Ecto neural progenitor cell (in vitro differentiated cells): ENCODE measurements at regions not wholly inside any gene's neighbourhood (a gene's known extent, or its start where the extent isn't known, plus 50 kb on each side); places are given as distances from the start of the nearest gene placed in this dataset.
"Not testable (repeated sequence)": the region's sequence is repeated elsewhere in the genome, so short reads cannot be mapped to it uniquely, and the experiment has no call there.

ENCODE experiments used
- DNase-seq: peaks from one replicate; pipeline ENCODE4 v3.0.0-alpha.2; 2018; ENCODE audit warnings: low spot score

DNA sequence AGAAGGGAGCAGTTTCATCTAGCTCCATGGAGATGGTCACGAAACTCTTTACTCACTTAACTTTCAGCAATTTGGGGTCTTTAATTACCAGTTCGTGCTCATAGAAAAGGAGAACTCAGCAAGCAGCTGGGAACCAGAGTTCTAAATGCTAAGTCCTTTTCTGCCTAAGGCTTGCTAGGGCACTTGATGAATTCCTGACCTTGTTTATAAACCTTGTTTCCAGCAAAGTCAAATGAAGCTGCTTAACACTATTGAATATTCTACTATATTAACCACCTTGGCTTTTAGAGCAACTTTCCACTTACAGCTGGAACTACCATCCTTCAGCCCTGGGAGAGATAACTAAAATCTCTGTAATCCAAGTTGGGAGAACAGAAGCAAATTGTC is 79.5 kb upstream of the TSC22D2 start:
- no peak for DNase-seq

DNA sequence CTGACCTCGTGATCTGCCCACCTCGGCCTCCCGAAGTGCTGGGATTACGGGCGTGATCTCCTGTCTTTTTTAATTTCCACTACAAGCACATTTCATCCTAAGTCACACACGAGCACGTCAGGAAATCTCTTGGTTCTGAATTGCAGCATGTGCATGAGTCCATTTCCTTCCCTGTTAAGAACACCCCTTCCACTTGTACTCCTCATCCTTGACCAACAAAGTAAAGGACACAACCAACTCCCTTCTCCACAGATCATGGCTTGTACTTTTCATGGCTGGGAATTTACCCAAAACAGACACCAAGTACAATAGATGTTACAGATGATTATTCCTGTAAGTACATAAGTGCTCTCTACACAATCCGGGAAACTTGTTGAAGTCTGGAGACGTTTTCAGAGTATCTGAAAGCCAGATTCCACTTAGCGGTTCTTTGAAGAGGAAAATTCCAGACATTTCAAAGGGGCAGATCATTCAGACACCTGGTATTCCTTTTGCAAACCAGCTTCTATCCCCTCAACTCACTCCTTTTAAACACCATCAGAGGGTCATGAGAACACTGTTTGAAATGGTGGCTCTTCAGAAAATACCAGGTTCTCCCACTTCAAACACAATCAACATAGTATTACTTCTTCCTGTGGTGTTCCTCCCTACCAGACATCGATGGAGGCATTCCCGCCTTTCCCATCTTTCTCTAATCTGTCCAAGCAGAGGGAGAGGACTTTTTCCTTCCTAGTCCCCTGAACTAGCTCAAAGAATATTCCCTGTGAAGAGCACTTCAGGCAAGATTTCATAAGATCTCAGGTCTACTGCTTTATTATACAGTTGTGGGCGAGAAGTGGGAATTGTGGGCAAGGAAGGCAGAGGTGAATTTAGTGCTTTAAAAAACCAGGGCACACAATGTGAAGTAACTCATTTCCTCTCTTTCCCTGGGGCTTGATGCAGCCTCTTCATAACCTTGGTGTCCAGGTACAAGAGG is 80.1 kb upstream of the TSC22D2 start:
- DNase-seq, result no peak

DNA sequence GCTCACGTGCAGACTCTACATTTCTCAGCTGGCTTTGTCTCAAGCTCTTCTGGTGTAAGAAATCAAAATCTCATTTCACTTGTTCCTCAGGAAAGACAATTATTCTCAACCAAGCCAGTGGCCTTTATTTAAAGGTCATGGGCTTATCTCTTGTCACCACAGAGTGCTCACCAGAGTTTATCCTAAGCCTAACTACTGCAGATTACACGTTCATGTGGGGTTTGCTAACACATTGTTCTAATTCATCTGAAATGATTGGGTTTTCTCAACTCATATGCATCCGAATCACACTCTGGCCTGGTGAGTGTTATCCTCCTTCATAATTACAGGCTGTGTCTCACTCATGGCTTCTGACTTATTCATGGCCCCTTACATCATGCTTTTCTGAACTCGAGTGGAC is 83.3 kb upstream of the TSC22D2 start:
- DNase-seq, result no peak

DNA sequence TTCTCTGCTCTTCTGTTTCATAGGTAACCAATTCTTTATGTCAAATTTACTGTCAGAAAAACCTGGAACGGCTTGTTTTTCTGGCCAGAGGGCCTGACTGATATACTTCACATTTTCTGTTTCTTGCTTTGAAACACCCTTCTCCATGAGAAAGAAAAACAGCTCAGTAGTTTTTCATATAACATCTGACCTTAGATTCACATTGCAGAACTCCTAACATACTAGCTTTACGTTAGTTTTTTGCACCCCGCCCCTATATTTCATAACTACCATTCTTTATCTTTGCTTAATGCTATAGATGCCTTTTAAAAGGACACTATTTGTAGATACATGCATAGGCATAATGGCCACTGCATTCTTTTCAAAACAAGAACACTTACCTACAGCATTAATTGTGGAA is 83.9 kb upstream of the TSC22D2 start:
- DNase-seq, result no peak

DNA sequence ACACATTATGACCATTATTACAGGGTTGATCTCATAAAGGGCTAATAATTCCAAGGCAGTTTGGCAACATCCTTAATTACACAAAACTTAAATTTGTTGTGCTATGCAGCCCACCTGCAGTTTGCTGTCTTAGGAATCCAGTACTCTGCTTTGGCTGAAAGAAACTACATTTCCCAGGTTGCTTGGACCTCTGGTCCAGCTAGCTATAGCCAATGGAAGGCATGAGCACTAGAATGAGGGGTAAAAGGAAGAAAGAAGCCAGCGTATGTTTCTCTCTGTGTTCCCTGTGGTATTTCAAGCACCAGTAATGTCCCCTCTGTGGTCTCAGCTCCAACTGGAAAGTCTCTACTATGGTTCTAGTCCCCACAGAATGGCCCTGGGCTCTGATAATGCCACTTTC is 84.3 kb upstream of the TSC22D2 start:
- DNase-seq, result no peak

DNA sequence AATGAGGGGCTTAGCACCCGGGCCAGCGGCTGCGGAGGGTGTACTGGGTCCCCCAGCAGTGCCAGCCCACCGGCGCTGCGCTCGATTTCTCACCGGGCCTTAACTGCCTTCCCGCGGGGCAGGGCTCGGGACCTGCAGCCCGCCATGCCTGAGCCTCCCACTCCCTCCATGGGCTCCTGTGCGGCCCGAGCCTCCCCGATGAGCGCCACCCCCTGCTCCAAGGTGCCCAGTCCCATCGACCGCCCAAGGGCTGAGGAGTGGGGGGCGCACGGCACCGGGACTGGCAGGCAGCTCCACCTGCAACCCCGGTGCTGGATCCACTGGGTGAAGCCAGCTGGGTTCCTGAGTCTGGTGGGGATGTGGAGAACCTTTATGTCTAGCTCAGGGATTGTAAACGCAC is 85.0 kb upstream of the TSC22D2 start:
- DNase-seq, result not testable (repeated sequence)

DNA sequence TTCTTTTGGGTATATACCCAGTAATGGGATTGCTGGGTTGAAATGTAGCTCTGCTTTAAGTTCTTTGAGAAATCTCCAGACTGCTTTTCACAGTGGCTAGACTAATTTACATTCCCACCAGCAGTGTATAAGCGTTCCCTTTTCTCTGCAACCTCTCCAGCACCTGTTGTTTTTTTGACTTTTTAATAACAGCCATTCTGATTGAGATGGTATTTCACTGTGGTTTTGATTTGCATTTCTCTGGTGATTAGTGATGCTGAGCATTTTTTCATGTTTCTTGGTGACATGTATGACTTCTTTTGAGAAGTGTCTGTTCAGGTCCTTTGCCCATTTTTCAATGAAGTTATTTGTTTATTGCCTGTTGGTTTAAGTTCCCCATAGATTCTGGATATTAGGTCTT is 87.1 kb upstream of the TSC22D2 start:
- DNase-seq, result not testable (repeated sequence)

DNA sequence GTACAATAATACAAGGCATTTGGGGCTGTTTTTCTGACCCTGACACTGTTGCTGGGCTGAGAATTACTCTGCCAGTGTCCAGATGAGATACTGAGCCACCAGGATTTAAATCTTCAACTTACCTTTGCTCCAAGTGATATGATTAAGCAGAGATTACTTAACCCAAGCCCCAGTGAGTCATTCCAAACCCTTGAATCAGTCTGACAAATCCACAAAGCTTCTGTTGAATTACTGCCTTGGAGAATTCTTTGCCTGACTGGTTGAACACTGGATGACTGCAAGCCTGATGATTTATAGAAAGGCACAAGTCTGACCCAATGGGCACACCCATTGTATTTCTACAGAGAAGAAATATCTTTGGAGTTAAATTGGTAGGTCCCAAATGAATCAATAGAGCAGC is 88.2 kb upstream of the TSC22D2 start:
- no peak for DNase-seq

DNA sequence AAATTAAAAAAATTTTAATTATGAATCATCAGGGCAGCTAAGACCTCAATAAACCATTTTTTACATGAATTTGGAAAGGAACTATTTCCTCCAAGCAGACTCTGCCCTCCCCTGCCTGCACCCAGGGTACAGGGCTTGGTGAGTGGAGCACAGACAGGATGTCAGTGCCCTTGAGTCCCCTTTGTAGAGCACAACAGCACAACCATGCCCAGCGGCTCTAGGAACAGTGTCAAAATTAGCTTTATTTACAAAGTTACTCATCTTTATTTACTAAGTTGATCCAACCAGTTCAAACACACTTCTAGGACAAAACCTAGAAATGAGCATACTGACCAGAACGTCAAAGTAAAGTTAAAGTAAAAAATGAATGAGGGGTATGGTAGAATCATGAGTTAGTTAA is 90.6 kb upstream of the TSC22D2 start:
- DNase-seq, result no peak

DNA sequence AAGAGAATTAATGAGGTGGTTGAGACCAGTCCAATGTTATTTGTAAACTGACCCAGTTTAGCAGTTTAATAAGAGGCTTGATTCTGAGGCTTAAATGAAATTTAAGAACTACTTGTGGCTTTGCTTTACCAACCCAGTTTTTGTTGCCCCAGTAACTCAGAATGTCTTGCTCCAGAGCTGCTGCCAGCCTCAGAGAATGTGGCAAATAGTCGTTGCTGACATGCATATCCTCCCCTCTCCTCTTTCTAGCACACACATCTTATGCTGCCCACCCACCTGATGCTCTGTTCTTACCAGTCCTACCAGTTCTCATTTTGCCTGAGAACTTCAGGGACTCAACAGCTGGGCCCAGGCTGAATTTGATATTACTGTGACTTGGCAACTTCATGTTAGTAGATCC is 92.4 kb upstream of the TSC22D2 start:
- DNase-seq, result no peak

DNA sequence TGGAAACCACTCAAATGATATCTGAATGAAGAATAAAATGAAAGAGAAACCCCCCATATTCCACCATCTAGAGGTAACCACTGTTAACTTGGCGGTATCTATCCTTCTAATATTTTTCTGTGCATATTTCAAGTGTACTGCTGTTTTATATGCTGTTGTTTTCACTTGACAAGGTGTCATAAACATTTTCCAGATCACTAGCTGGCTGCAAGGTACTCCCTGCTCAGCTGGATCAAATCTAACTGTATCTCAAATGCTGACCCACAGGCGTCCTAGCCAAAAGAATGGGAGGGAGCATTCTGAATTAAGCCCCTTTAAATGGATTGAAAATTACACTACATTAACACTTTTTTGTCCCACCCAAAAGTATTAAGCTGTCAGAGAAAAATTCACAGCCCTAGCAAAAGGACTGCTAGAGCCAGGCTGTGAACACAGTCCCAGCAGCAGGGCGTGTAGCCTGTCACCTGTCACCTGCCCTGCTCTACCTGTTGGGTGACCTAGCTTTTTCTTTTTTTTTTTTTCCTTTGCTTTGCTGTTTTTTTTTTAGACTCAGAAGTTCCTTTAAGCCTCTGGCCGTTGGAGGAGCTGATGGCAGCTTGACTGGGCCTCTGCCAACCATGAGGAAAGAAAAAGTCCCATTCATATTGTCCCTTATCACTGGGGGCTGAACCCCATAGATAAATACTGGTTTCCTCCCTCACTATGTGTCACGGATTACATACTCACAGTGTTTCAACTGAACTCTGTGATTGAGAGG is 93.7 kb upstream of the TSC22D2 start:
- DNase-seq, result no peak

DNA sequence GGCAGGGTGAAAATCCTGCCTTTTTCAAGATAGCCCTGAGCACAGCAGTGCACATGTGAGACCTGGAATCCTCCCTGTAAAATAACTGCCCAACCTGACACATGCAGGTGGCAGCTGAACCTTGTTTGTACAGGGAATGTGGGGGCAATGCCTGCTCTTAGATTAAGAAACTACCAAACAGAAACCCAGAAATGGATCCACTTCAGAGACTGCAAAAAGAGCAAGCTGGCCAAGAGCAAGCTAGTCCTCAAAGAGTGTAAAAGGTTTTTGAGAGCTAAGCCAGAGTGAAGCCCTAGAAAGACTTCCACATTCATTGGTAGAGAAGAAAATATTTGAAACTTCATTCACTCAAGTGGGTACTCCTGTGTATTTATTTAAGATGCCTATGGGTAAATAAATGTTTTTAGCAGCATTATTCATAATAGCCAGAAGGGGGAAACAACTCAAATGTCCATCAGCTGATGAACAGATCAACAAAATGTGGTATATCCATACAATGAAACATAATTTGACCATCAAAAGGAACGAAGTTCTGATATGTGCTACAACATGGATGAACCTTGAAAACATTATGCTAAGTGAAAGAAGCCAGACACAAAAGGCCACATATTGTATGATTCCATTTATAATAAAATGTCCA is 96.0 kb upstream of the TSC22D2 start:
- DNase-seq, result no peak

DNA sequence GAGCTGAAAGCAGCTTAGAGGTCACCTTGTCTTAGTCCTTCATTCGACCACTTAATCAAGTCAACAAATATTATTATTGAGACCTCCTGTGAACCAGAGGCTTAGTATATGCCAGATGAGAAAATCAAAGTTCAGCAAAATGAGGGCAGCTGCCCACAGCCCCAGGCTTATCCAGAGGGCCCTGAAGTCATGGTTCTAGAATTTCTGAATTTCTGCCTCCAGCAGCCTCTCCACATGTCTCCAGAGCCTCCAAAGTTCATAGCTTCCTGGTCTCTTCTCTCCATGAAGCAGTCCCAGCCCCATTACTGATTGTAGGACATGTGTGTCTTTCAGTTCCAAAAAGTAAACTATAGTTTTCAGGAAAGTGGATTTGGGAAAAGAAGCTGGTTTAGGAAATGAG is 96.9 kb upstream of the TSC22D2 start:
- DNase-seq, result no peak

DNA sequence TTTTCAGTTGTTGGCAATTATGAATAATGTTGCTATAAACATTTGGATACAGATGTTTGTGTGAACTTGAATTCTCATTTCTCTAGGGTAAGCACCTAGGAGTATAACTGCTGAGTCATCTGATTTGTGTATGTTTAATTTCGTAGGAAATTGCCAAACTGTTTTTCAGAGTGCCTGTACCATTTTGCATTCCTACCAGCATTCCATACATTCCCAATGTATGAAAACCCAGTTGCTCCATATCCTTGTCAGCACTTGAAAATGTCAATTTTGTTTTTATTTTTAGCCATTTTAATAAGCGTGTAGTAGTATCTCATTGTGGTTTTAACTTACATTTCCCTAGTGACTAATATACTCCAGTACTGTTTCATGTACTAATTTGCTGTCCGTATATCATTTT is 98.5 kb upstream of the TSC22D2 start:
- no peak for DNase-seq

DNA sequence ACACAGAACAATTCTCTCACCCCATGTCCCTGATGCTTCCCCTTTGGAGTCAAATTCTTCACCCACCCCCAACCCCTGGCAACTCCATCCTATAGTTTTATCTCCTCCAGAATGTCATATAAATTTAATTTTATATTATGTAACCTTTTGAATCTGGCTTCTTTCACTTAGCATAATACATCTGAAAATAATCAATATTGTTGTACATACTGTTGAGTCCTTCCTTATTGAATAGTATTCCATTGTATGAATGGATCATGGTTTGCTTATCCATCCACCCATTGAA is 98.9 kb upstream of the TSC22D2 start:
- DNase-seq, result no peak

DNA sequence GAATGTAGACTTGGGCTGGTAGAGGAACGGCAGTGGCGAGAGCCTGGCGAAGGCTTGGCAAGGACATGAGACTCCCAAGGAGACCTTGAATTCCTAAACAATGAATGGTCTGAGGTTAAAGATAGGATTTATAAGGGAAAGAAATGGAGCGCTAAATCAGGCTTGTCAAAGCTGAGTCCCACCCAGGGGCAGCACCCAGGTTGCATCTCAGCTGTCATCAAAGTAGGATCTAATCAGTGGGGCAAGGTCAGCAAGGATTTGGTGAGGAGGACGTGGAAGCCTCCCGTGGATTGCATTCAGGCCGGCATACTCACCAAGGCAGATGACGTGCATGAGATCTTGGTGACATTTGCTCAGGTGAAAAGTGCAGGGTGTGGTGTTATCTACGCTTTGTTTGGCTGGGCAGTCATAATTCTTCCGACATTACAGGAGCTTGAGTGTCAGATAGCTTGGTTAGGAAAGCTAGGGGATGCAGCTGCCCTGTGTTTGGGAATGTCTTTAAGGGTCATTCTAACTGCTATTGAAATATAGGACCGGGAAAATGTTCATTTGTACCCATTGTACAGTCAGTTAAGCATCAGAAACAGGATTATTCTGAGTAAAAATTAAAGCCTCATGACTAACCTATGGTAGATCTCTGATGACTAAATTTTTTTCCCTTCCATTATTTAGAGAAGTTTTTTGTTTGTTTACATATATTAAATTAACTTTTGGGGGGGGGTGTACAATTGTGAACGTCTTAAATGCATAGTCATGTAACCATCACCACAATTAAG is 99.4 kb upstream of the TSC22D2 start:
- no peak for DNase-seq

DNA sequence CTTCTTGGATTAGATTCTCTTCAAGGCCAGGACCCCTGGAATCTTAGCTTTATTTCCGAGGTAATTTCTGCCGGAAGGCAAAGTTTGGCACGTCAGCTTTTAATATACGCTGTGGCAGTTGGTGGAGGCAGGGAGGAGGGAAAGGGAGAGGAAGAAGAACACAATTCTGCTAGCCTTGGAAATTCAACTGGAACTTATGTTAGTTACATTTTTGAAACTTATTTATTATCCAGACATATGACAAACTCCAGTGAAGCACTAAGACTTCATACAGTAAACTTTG is 100.1 kb upstream of the TSC22D2 start:
- no peak for DNase-seq

DNA sequence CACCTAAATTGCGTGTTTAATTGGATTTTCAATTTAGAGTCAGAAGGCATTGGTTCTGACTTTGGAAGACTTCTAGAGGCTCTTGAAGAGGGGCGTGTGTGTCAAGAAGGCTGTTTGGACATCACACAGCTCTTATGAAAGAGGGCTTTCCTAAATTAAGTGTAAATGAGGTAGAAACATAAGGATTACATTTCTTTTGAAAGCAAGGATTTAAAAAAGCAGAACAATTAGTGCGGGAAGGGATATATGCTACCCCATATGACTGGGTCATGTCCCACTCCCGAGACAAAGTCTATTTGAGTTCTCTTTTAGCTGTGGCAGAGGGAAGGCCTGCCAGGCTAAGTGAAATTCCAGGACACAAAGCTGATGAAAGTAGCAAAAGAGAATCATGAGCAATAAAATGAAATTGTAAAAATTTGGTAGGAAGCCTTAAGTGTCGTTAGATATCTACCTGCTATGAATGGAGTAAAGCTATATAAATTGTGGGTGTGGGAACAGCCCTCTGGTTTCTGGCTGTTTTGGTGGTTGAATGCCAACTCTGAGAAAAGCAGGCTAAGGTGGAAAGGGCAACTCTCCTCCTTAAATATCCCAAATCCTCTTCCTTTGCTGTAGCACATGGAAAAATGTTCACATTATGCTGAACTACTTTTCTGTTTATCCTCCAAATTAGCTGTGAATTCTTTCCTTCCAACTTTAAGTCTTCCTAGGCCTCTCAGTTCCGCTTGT is 100.6 kb upstream of the TSC22D2 start:
- no peak for DNase-seq

DNA sequence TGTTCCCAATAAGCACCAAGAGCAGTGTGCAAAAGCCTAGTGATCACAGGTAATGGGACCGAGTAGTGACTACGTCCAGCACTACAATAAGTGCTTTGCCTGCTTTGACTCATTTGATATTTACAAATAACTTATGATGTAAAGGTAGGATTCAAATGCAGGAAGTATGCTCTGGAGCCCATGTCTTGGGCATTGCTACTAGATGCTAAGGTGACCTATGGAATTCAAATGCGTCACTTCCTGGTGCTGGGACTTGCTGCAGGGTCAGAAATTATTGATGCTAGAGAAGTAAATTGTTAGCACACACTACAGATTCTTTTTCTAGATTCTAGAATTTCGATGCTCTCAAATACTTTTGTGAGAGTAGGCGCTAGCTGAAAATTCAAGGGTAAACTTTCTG is 101.2 kb upstream of the TSC22D2 start:
- no peak for DNase-seq

DNA sequence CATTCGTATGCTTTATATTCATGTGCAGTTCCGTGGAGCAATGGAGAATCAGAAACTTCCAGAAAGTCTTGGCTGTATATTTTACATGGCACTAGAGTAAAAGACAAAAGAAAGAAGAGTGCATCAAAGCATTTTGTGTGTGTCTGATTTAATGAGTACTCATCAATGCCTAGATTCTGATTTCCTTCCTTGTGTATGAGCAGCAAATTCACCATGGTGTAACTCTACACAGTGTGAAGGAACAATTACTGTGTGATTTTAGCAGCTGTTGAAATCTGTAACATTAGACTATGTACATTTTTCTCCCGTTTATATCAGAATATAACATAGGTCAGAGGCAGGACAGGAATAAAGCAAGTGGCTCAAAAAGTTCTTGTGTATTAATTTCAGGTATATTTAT is 102.0 kb upstream of the TSC22D2 start:
- DNase-seq, result no peak

DNA sequence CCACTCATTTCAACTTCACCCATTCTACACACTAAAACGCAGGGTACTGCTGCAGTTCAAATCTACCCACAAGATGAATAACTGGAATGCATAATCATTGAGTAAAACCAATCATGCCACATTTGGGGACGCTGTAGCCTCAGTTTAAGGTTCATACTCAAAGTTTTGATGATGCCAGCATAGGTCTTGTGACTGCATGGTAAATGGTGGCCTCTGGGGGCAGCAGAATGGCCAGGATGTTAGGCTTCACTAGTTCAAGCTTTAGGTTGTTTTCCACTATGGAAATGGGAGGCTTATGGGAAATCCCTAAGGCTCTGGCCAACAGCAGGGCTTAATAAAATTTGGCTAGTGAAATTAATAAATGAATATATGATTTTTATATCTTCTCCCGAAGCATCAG is 104.3 kb upstream of the TSC22D2 start:
- DNase-seq, result no peak

DNA sequence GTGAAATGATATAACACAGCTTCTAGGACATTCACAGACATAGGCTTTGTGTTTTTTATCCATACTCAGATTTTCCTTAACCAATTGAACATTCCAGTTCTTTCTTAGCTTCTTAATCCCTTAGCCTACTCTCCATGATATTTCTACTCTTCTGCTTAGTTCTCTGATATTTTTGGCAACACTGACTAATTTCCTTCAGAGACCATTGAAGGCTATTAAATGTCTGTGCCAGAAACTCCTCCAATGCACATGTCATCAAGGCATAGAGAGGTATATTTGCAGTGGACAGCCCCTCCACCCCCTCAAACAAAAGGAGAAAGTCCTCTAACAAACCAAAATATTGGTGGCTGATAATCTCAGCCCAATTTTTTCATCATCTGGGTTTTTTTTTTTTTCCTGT is 105.9 kb upstream of the TSC22D2 start:
- no peak for DNase-seq
